Activated T-cell treated with anti-CD3 and anti-CD28 coated beads, Interleukin-2, amount 50 U/mL, for 4 hours (primary cell): ENCODE measurements at regions not wholly inside any gene's neighbourhood (a gene's known extent, or its start where the extent isn't known, plus 50 kb on each side); places are given as distances from the start of the nearest gene placed in this dataset.

Source experiments
- ATAC-seq, 2 donors: fragments of 200-7000 bp; cut with Tn5 transposase; one replicate each; pipeline ENCODE4 v1.10.0; 2021
- DNase-seq: peaks from one replicate; pipeline ENCODE4 v3.0.0-alpha.2; 2020
- H3K27me3 Mint-ChIP-seq: one replicate; pipeline ENCODE4 v1.8.0; 2021; ENCODE audit warnings: low read depth, mixed read lengths
- H3K36me3 Mint-ChIP-seq: one replicate; pipeline ENCODE4 v1.8.0; 2022; ENCODE audit warnings: mixed read lengths; ENCODE audit not compliant: insufficient read depth
- H3K4me1 Mint-ChIP-seq: one replicate; pipeline ENCODE4 v1.8.0; 2021; ENCODE audit warnings: low read depth, mixed read lengths
- H3K4me3 Mint-ChIP-seq: one replicate; pipeline ENCODE4 v1.8.0; 2021; ENCODE audit warnings: mild to moderate bottlenecking, moderate library complexity, mixed read lengths
- H3K9me3 Mint-ChIP-seq: one replicate; pipeline ENCODE4 v1.8.0; 2021; ENCODE audit warnings: mixed read lengths

DNA sequence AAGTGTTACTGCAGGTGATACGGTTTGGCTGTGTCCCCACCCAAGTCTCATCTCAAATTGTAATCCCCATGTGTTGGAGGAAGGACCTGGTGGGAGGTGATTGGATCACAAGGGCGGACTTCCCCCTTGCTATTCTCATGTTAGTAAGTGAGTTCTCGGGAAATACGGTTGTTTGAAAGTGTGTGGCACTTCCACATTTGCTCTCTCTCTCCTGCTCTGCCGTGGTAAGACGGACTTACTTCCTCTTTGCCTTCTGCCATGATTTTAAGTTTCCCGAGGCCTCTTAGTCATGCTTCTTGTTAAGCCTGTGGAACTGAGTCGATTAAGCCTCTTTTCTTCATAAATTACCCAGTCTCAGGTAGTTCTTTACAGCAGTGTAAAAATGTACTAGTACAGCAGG is 65.2 kb upstream of the SLC7A11 start:
- peaks cover 7% of the 10 kb centered on the region for H3K9me3 Mint-ChIP-seq
- H3K27me3 Mint-ChIP-seq, result no peaks in the 10 kb centered on the region
- no peaks in the 10 kb centered on the region for H3K36me3 Mint-ChIP-seq
- no peak for ATAC-seq
- no peaks in the 10 kb centered on the region for H3K4me1 Mint-ChIP-seq
- DNase-seq, result no peak
- H3K4me3 Mint-ChIP-seq, result no peak overlapping the region

DNA sequence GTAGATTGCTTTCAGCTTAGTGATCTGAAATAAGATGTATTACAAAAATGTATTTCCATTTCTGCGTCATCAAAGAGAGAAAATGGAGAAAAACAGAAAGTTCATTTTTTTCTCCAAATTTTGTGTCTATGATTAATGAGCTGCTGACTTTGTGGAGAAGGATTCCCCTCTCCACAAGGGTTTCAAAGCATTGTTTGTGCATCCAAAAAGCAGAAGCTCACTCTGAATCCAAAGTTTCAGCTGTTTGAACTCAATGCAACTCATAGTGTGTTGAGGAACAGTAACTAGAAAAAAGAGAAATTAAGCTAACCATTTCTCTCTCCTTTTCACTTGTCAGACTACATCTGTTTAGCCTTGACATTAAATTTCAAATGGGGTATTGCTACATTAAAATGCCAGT is 62.9 kb upstream of the SLC7A11 start:
- H3K4me3 Mint-ChIP-seq, result no peak overlapping the region
- no peaks in the 10 kb centered on the region for H3K4me1 Mint-ChIP-seq
- peaks cover 4% of the 10 kb centered on the region for H3K9me3 Mint-ChIP-seq
- ATAC-seq (no peak), DNase-seq (no peak)
- H3K36me3 Mint-ChIP-seq, result no peaks in the 10 kb centered on the region
- no peaks in the 10 kb centered on the region for H3K27me3 Mint-ChIP-seq

DNA sequence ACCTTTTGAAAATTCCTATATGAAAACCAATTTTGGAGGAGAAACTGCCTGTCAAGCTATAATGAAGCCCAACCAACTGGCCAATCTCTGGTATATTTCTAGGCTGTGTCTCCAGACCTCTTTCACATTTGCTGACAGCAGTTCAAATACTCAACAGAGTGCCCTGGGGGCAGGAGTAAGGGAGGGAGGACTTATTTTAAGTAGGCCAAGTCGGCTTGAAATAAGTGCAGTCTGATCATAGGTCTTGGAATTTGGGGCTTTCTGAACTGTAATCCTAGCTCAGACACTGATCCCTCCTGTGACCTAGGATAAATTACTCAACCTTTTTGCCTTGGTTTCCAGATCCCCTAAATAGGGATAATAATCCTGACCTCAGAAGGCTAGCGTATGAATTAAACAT is 59.4 kb upstream of the SLC7A11 start:
- H3K27me3 Mint-ChIP-seq, result no peaks in the 10 kb centered on the region
- H3K4me1 Mint-ChIP-seq, result no peaks in the 10 kb centered on the region
- no peak for DNase-seq
- no peaks in the 10 kb centered on the region for H3K9me3 Mint-ChIP-seq
- H3K36me3 Mint-ChIP-seq, result no peaks in the 10 kb centered on the region
- no peak overlapping the region for H3K4me3 Mint-ChIP-seq
- no peak for ATAC-seq

DNA sequence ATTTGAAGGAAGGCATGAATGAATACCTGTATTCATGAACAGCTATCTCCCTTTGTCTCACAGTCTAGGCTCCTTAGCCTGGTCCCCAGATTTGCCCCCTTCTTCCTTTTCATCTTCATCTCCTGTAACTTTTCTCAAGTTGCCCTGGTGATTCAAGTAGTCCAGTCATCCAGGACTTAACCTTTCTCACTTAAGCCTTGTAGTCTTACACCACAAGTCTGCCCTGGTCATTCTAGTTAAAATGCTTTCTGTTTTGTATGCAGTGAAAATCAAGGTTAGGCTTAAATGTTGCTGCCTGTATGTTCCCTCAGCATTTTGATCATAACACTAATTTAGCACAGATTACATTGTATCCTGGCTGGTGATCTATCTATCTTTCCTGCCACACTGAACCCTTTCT is 58.5 kb upstream of the SLC7A11 start:
- no peak for ATAC-seq
- Mint-ChIP-seq H3K4me3 (no peak overlapping the region), H3K9me3 (no peaks in the 10 kb centered on the region), H3K36me3 (no peaks in the 10 kb centered on the region), H3K4me1 (no peaks in the 10 kb centered on the region), H3K27me3 (no peaks in the 10 kb centered on the region)
- no peak for DNase-seq

DNA sequence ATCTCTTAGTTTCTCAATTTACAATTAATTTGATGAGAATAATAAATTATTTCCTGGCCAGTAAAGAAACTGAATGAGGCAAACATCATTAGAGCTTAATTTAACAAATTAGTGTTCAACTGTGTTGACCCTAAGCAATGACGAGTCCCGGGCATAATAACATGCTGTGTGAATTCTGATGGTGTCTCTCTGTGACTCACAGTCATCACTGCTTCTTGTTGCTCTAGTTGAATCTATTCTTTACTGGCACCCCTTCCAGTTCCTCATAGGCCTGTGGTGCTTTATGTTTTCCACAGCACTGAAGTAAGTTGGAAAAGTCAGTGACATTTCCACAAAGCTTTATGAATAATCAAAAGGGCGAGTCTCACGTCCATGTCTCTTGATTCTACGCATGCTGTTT is 57.7 kb upstream of the SLC7A11 start:
- no peaks in the 10 kb centered on the region for H3K4me1 Mint-ChIP-seq
- DNase-seq (no peak), ATAC-seq (no peak)
- H3K9me3 Mint-ChIP-seq, result no peaks in the 10 kb centered on the region
- no peaks in the 10 kb centered on the region for H3K27me3 Mint-ChIP-seq
- H3K4me3 Mint-ChIP-seq, result no peak overlapping the region
- no peaks in the 10 kb centered on the region for H3K36me3 Mint-ChIP-seq

DNA sequence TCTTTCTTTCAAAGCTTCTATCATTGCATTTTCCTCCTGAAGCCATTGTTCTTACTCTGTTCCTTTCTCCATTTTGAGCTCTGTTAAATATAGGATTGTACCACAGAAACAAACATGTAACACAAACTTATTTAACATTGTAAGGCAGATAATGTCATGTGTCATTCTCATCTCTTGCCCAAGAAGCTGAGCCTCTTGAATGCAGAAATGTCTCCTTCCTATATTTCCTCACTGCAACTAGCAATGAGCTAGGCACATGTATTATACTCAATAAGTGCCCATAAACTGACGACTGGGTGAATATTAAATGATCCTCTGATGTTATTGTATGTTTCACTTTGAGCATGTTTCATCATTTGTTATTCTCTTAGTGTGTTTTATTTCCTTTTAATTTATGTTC is 56.7 kb upstream of the SLC7A11 start:
- DNase-seq (no peak), ATAC-seq (no peak)
- no peaks in the 10 kb centered on the region for H3K36me3 Mint-ChIP-seq
- H3K4me3 Mint-ChIP-seq, result no peak overlapping the region
- no peaks in the 10 kb centered on the region for H3K27me3 Mint-ChIP-seq
- H3K9me3 Mint-ChIP-seq, result no peaks in the 10 kb centered on the region
- H3K4me1 Mint-ChIP-seq, result no peaks in the 10 kb centered on the region

DNA sequence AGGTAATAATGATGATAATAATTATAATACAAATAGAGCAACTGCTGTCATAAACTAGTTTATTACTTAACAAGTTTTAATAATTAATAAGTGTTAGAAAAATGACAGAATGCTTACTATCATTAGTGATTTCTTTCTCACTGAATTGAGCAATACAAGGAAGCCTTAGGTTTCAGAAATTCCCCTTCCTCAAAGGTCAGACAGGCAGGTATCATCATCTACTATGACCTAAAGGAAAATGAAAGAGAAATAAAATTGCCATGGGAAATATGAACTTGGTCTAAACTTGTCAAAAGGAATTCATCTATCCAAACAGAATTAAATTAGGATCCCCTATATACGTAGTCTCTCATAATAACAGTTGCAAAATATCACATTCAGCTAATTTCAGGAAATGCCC is 56.3 kb upstream of the SLC7A11 start:
- Mint-ChIP-seq H3K9me3 (no peaks in the 10 kb centered on the region), H3K4me1 (no peaks in the 10 kb centered on the region), H3K27me3 (no peaks in the 10 kb centered on the region), H3K4me3 (no peak overlapping the region), H3K36me3 (no peaks in the 10 kb centered on the region)
- ATAC-seq, result no peak
- no peak for DNase-seq

DNA sequence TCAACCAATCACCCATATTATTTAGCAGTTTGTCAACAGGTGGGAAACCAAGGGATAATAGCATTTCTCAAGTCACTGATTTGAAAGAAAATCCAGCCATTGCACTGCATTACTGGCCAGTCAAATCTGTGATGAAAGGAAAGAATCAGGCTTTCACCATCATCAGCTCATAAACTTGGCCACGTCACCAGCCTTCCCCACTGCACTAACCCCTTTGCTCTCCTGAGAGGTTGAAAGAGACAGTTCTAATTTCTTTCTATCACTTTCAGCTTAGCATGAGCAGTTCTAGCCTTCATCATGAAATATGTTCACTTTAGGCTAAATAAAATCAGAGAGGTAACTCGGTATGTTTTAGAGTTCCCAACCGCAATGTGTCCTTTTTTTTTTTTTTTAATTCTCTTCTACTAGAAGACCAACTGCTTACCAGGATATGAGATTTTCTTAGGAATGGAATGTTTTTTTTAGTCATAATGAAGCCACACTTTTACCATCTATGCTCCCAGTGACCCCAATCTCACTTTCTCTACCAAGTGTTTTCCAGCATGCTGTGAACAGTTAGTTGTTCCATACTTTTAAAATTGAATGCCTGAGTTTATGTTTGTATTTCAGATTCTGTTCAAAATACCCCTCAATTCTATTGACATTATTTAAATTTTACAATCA is 55.7 kb upstream of the SLC7A11 start:
- no peak for ATAC-seq
- Mint-ChIP-seq H3K36me3 (no peaks in the 10 kb centered on the region), H3K4me3 (no peak overlapping the region), H3K9me3 (no peaks in the 10 kb centered on the region), H3K27me3 (no peaks in the 10 kb centered on the region), H3K4me1 (no peaks in the 10 kb centered on the region)
- DNase-seq, result no peak

DNA sequence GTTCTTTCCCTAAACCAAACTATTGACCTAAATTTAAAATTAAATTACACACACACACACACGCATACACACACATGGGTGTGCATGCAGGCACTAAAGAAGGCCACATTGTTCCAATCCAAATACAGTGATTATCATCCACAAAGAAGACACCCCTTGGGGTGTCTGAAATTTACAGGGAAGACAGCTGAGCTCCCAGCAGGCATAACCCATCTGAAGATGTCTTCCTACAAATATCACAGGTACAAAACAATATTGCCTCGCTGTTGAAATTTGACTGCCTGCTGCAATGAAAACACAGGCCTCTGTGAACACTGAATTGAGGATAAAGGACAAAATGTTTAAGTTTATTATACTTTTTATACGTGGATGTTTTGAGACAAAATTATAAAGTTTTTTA is 50.2 kb upstream of the SLC7A11 start:
- ATAC-seq, result no peak
- H3K4me3 Mint-ChIP-seq, result no peak overlapping the region
- no peaks in the 10 kb centered on the region for H3K36me3 Mint-ChIP-seq
- DNase-seq, result no peak
- no peaks in the 10 kb centered on the region for H3K4me1 Mint-ChIP-seq
- no peaks in the 10 kb centered on the region for H3K27me3 Mint-ChIP-seq
- H3K9me3 Mint-ChIP-seq, result no peaks in the 10 kb centered on the region
